Naive thymus-derived CD4-positive, alpha-beta T cell (primary cell): ENCODE measurements at regions not wholly inside any gene's neighbourhood (a gene's known extent, or its start where the extent isn't known, plus 50 kb on each side); places are given as distances from the start of the nearest gene placed in this dataset.

Experiments used
- ATAC-seq: fragments of 150-1000 bp; cut with Tn5 transposase; 2 replicates; pipeline ENCODE4 v1.10.0; 2021; ENCODE audit warnings: mild to moderate bottlenecking, moderate library complexity
- CTCF ChIA-PET: fragments of 350-600 bp; sonication (Branson Sonifier 250); formaldehyde crosslinking; loops from one replicate; lab custom pipeline; 2021; ENCODE audit warnings: antibody characterized with exemption; lab: Charles Lee
- POLR2A ChIA-PET: fragments of 350-600 bp; sonication (Branson Sonifier 250); formaldehyde crosslinking; loops from one replicate; lab custom pipeline; 2021; ENCODE audit warnings: antibody characterized with exemption, inconsistent platforms; lab: Charles Lee
- DNase-seq, 9 donors: peaks; one replicate each; pipeline versions ENCODE4 v3.0.0 to v3.0.0-alpha.2; 2020 to 2022; ENCODE audit warnings: mixed read lengths in 1 of 9
- H3K27ac ChIP-seq: one replicate; pipeline ENCODE4 v1.7.0; 2013; ENCODE audit warnings: mild to moderate bottlenecking, low read depth, low read length, moderate library complexity
- H3K27me3 ChIP-seq, 2 donors: one replicate each; pipeline ENCODE4 v1.7.0; 2013; ENCODE audit warnings: low read length in 2 of 2, mild to moderate bottlenecking in 2 of 2, moderate library complexity in 2 of 2; ENCODE audit not compliant: control insufficient read depth in 2 of 2, insufficient read depth in 2 of 2
- H3K36me3 ChIP-seq, 3 experiments: 1 replicate in 2 of 3; 2 replicates in 1 of 3; pipeline ENCODE4 v1.7.0; 2013; ENCODE audit warnings: low read length in 3 of 3, mild to moderate bottlenecking in 3 of 3, moderate library complexity in 1 of 3; ENCODE audit not compliant: insufficient read depth in 3 of 3, control insufficient read depth in 2 of 3
- H3K4me1 ChIP-seq, 2 donors: one replicate each; pipeline ENCODE4 v1.7.0; 2013; ENCODE audit warnings: low read length in 2 of 2, mild to moderate bottlenecking in 2 of 2, moderate library complexity in 1 of 2; ENCODE audit not compliant: control insufficient read depth in 2 of 2, insufficient read depth in 2 of 2
- H3K4me3 ChIP-seq: 2 replicates; pipeline ENCODE4 v1.7.0; 2013; ENCODE audit warnings: mild to moderate bottlenecking, low read length
- H3K9me3 ChIP-seq, 3 experiments: 1 replicate in 2 of 3; 2 replicates in 1 of 3; pipeline ENCODE4 v1.7.0; 2013; ENCODE audit warnings: low read length in 3 of 3; ENCODE audit not compliant: control insufficient read depth in 2 of 3
- H3K27ac Mint-ChIP-seq, 9 donors: one replicate each; pipeline ENCODE4 v1.8.0; 2020 to 2022; ENCODE audit warnings: mixed read lengths in 9 of 9, mild to moderate bottlenecking in 8 of 9, moderate library complexity in 5 of 9, inconsistent platforms in 2 of 9
- H3K27me3 Mint-ChIP-seq, 5 donors: one replicate each; pipeline ENCODE4 v1.8.0; 2021 to 2022; ENCODE audit warnings: mixed read lengths in 5 of 5, mild to moderate bottlenecking in 1 of 5
- H3K36me3 Mint-ChIP-seq, 5 donors: one replicate each; pipeline ENCODE4 v1.8.0; 2020 to 2022; ENCODE audit warnings: mixed read lengths in 5 of 5, mild to moderate bottlenecking in 3 of 5, inconsistent platforms in 1 of 5
- H3K4me1 Mint-ChIP-seq, 7 donors: one replicate each; pipeline ENCODE4 v1.8.0; 2020 to 2022; ENCODE audit warnings: mixed read lengths in 7 of 7, mild to moderate bottlenecking in 3 of 7, inconsistent platforms in 1 of 7
- H3K4me3 Mint-ChIP-seq, 10 donors: one replicate each; pipeline ENCODE4 v1.8.0; 2020 to 2022; ENCODE audit warnings: mild to moderate bottlenecking in 10 of 10, mixed read lengths in 10 of 10, moderate library complexity in 6 of 10, inconsistent platforms in 2 of 10
- H3K9me3 Mint-ChIP-seq, 11 donors: one replicate each; pipeline ENCODE4 v1.8.0; 2020 to 2022; ENCODE audit warnings: mixed read lengths in 11 of 11, mild to moderate bottlenecking in 4 of 11, inconsistent platforms in 1 of 11, moderate library complexity in 1 of 11
- intact Hi-C, 2 donors: fragments of 100-400 bp; cut with micrococcal nuclease; formaldehyde crosslinking; loops; one replicate each; pipeline ENCODE4 v1.15.1; 2023

- Histone ChIP-seq H3K27me3 (no peaks in the 10 kb centered on the region), H3K36me3 (no peaks in the 10 kb centered on the region), H3K4me1 (no peaks in the 10 kb centered on the region), H3K9me3 (no peaks in the 10 kb centered on the region), H3K4me3 (no peak overlapping the region), H3K27ac (no peak overlapping the region)
- ATAC-seq = no peak
- peaks cover 0 to 27% (median 15%) of the 10 kb centered on the region in 5 donors for H3K27me3 Mint-ChIP-seq
- no peak for DNase-seq
- H3K4me3 Mint-ChIP-seq = no peak overlapping the region
- CTCF ChIA-PET = no interaction called here
- intact Hi-C loops = no loop called here
- no peaks in the 10 kb centered on the region for H3K36me3 Mint-ChIP-seq
- peaks cover 0 to 8% (median 3%) of the 10 kb centered on the region in 11 donors for H3K9me3 Mint-ChIP-seq
- POLR2A ChIA-PET = no interaction called here
- no peak overlapping the region for H3K27ac Mint-ChIP-seq
- no peaks in the 10 kb centered on the region for H3K4me1 Mint-ChIP-seq
These were observed 403.0 kb upstream of the USP24 start for GRCh38 chr1:55618199-55618598.

GRCh38 chr1:55617288-55617982 lies 402.3 kb upstream of the USP24 start:
- CTCF ChIA-PET = no interaction called here
- no peak overlapping the region for H3K4me3 ChIP-seq
- Mint-ChIP-seq H3K27me3 (peaks cover 0 to 27% (median 20%) of the 10 kb centered on the region in 5 donors), H3K36me3 (no peaks in the 10 kb centered on the region), H3K4me3 (no peak overlapping the region), H3K9me3 (peaks cover 0 to 7% (median 3%) of the 10 kb centered on the region in 11 donors), H3K27ac (no peak overlapping the region), H3K4me1 (no peaks in the 10 kb centered on the region)
- H3K27me3 ChIP-seq = no peaks in the 10 kb centered on the region
- no peaks in the 10 kb centered on the region for H3K36me3 ChIP-seq
- DNase-seq (no peak), ATAC-seq (no peak)
- H3K27ac ChIP-seq = no peak overlapping the region
- H3K4me1 ChIP-seq = no peaks in the 10 kb centered on the region
- no peaks in the 10 kb centered on the region for H3K9me3 ChIP-seq
- POLR2A ChIA-PET = no interaction called here
- intact Hi-C loops = no loop called here

- no peaks in the 10 kb centered on the region for H3K27me3 ChIP-seq
- no peak overlapping the region for H3K4me3 Mint-ChIP-seq
- ChIA-PET CTCF (no interaction called here), POLR2A (no interaction called here)
- no peaks in the 10 kb centered on the region for H3K4me1 ChIP-seq
- peaks cover 0 to 12% (median 4%) of the 10 kb centered on the region in 11 donors for H3K9me3 Mint-ChIP-seq
- H3K27me3 Mint-ChIP-seq = peaks cover 0 to 30% (median 19%) of the 10 kb centered on the region in 5 donors
- H3K27ac Mint-ChIP-seq = no peak overlapping the region
- DNase-seq (no peak), ATAC-seq (no peak)
- no peaks in the 10 kb centered on the region for H3K9me3 ChIP-seq
- peaks cover 0 to 4% (median 0%) of the 10 kb centered on the region in 5 donors for H3K36me3 Mint-ChIP-seq
- intact Hi-C loops = no loop called here
- no peaks in the 10 kb centered on the region for H3K4me1 Mint-ChIP-seq
- H3K27ac ChIP-seq = no peak overlapping the region
- H3K4me3 ChIP-seq = no peak overlapping the region
- H3K36me3 ChIP-seq = no peaks in the 10 kb centered on the region
These were observed 397.8 kb upstream of the USP24 start for GRCh38 chr1:55612988-55613387.

- Mint-ChIP-seq H3K4me3 (no peak overlapping the region), H3K27me3 (peaks cover 0 to 30% (median 14%) of the 10 kb centered on the region in 5 donors), H3K9me3 (peaks cover 0 to 14% (median 5%) of the 10 kb centered on the region in 11 donors), H3K4me1 (no peaks in the 10 kb centered on the region), H3K36me3 (peaks cover 0 to 4% (median 0%) of the 10 kb centered on the region in 5 donors), H3K27ac (no peak overlapping the region)
- POLR2A ChIA-PET = no interaction called here
- Histone ChIP-seq H3K27ac (no peak overlapping the region), H3K36me3 (no peaks in the 10 kb centered on the region), H3K4me1 (no peaks in the 10 kb centered on the region), H3K27me3 (no peaks in the 10 kb centered on the region), H3K4me3 (no peak overlapping the region), H3K9me3 (no peaks in the 10 kb centered on the region)
- intact Hi-C loops = no loop called here
- CTCF ChIA-PET = no interaction called here
- DNase-seq = no peak
- no peak for ATAC-seq
These were observed 396.0 kb upstream of the USP24 start for GRCh38 chr1:55611123-55611522.

- CTCF ChIA-PET = no interaction called here
- H3K4me3 ChIP-seq = no peak overlapping the region
- no peaks in the 10 kb centered on the region for H3K27me3 ChIP-seq
- POLR2A ChIA-PET = no interaction called here
- peaks cover 0 to 4% (median 0%) of the 10 kb centered on the region in 5 donors for H3K36me3 Mint-ChIP-seq
- ATAC-seq (no peak), DNase-seq (no peak)
- peaks cover 0 to 14% (median 5%) of the 10 kb centered on the region in 11 donors for H3K9me3 Mint-ChIP-seq
- no peak overlapping the region for H3K27ac Mint-ChIP-seq
- H3K9me3 ChIP-seq = no peaks in the 10 kb centered on the region
- no peaks in the 10 kb centered on the region for H3K36me3 ChIP-seq
- H3K4me3 Mint-ChIP-seq = no peak overlapping the region
- intact Hi-C loops = no loop called here
- no peaks in the 10 kb centered on the region for H3K4me1 Mint-ChIP-seq
- H3K27ac ChIP-seq = no peak overlapping the region
- H3K27me3 Mint-ChIP-seq = peaks cover 0 to 26% (median 13%) of the 10 kb centered on the region in 5 donors
- H3K4me1 ChIP-seq = no peaks in the 10 kb centered on the region
These were observed 395.0 kb upstream of the USP24 start for GRCh38 chr1:55610203-55610602.

- ATAC-seq (no peak), DNase-seq (no peak)
- intact Hi-C loops = no loop called here
- Histone ChIP-seq H3K36me3 (no peaks in the 10 kb centered on the region), H3K27me3 (no peaks in the 10 kb centered on the region), H3K4me1 (no peaks in the 10 kb centered on the region), H3K4me3 (no peak overlapping the region), H3K9me3 (no peaks in the 10 kb centered on the region), H3K27ac (no peak overlapping the region)
- no peak overlapping the region for H3K4me3 Mint-ChIP-seq
- no peaks in the 10 kb centered on the region for H3K4me1 Mint-ChIP-seq
- no peak overlapping the region for H3K27ac Mint-ChIP-seq
- POLR2A ChIA-PET = no interaction called here
- peaks cover 0 to 4% (median 0%) of the 10 kb centered on the region in 5 donors for H3K36me3 Mint-ChIP-seq
- CTCF ChIA-PET = no interaction called here
- H3K27me3 Mint-ChIP-seq = peaks cover 0 to 26% (median 13%) of the 10 kb centered on the region in 5 donors
- peaks cover 0 to 14% (median 5%) of the 10 kb centered on the region in 11 donors for H3K9me3 Mint-ChIP-seq
These were observed 394.5 kb upstream of the USP24 start for GRCh38 chr1:55609630-55610029.

GRCh38 chr1:55605155-55605554 lies 390.0 kb upstream of the USP24 start:
- ATAC-seq = no peak
- H3K27ac ChIP-seq = no peak overlapping the region
- CTCF ChIA-PET = no interaction called here
- Mint-ChIP-seq H3K9me3 (peaks cover 0 to 14% (median 5%) of the 10 kb centered on the region in 11 donors), H3K4me3 (no peak overlapping the region), H3K27me3 (peaks cover 1 to 21% (median 15%) of the 10 kb centered on the region in 5 donors), H3K36me3 (no peaks in the 10 kb centered on the region), H3K4me1 (no peaks in the 10 kb centered on the region), H3K27ac (no peak overlapping the region)
- intact Hi-C loops = no loop called here
- H3K4me1 ChIP-seq = no peaks in the 10 kb centered on the region
- H3K36me3 ChIP-seq = no peaks in the 10 kb centered on the region
- POLR2A ChIA-PET = no interaction called here
- H3K9me3 ChIP-seq = no peaks in the 10 kb centered on the region
- H3K27me3 ChIP-seq = no peaks in the 10 kb centered on the region
- DNase-seq = no peak
- H3K4me3 ChIP-seq = no peak overlapping the region
